ENCODE measurements at regions not wholly inside any gene's neighbourhood (a gene's known extent, or its start where the extent isn't known, plus 50 kb on each side); places are given as distances from the start of the nearest gene placed in this dataset.

DNA sequence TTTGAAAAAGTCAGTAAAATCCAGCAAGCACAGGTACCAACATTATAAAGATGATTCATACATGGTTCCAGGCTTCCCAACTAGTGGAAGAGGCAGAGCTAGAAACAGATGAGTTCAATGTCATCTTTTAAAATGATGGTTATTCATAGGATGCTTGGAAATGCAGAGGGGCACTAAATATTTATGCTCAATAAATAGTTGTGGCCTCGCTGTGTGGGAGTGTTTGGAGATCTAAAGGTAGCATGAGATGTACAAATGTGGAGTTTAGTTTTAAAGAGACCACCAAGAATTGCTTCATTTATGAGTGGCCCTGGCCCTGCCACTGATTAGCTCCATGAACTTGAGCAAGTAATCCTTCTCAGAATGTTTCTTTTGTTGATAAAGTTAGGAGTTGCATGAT is 182.2 kb downstream of the ETS1 start (continued):
- TF ChIP-seq, protein P1, sequence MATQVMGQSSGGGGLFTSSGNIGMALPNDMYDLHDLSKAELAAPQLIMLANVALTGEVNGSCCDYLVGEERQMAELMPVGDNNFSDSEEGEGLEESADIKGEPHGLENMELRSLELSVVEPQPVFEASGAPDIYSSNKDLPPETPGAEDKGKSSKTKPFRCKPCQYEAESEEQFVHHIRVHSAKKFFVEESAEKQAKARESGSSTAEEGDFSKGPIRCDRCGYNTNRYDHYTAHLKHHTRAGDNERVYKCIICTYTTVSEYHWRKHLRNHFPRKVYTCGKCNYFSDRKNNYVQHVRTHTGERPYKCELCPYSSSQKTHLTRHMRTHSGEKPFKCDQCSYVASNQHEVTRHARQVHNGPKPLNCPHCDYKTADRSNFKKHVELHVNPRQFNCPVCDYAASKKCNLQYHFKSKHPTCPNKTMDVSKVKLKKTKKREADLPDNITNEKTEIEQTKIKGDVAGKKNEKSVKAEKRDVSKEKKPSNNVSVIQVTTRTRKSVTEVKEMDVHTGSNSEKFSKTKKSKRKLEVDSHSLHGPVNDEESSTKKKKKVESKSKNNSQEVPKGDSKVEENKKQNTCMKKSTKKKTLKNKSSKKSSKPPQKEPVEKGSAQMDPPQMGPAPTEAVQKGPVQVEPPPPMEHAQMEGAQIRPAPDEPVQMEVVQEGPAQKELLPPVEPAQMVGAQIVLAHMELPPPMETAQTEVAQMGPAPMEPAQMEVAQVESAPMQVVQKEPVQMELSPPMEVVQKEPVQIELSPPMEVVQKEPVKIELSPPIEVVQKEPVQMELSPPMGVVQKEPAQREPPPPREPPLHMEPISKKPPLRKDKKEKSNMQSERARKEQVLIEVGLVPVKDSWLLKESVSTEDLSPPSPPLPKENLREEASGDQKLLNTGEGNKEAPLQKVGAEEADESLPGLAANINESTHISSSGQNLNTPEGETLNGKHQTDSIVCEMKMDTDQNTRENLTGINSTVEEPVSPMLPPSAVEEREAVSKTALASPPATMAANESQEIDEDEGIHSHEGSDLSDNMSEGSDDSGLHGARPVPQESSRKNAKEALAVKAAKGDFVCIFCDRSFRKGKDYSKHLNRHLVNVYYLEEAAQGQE (IDR thresholded peaks at IDR 0.05) = no peak
- TF ChIP-seq EP300 (IDR thresholded peaks at IDR 0.05) (no peak), KDM1A (IDR thresholded peaks at IDR 0.05; ENCODE audit: low read depth) (no peak), PHF8 (IDR thresholded peaks at IDR 0.05; ENCODE audit: borderline replicate concordance, low read depth) (no peak)

DNA sequence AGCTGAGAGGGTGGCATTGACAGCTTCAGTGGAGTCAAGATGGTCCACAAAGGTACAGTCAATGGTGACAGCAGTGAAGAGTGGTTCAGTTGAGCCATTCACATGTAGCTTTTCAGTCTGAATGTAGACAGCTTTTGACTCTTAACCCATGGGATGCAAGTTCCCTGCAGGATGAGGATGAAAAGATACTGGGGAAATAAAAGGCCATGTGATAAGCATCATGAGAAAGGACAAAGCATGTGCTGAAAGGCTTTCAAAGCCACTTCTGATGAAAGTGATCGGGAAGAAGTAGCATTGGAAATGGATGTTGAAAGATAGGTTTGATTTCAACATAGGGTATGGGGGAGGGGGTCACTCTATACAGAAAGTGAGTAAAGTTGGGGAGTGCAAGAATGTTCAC is 182.9 kb downstream of the ETS1 start:
- no peak for DNase-seq (ENCODE audit: low read depth in 1 of 2, low spot score in 1 of 2)
- Histone ChIP-seq H3K4me3 (no peak overlapping the region), H3K4me1 (no peaks in the 10 kb centered on the region), H3K9me3 (no peaks in the 10 kb centered on the region), H3K4me2 (no peak overlapping the region), H3K27ac (no peak overlapping the region)
- ChIA-PET CTCF (interaction anchor here (1.5 kb wide), 1 partner anchor 11 kb away, joined by 3 read pairs; no protein-coding TSS in a partner anchor), POLR2A (no interaction called here)
- TF ChIP-seq HOXA7 (CRISPR knock-in tag; IDR thresholded peaks at IDR 0.05) (no peak), JUNB (IDR thresholded peaks at IDR 0.05) (no peak), ESRRA (IDR thresholded peaks at IDR 0.05; ENCODE audit: borderline replicate concordance, low read length) (no peak), MAFK (IDR thresholded peaks at IDR 0.05; ENCODE audit: partially characterized antibody) (no peak), GATA3 (IDR thresholded peaks at IDR 0.05; ENCODE audit: borderline replicate concordance) (no peak), POLR2A (IDR thresholded peaks at IDR 0.05; ENCODE audit: low read length) (no peak), HOXB5 (CRISPR knock-in tag; IDR thresholded peaks at IDR 0.05) (no peak)
- TF ChIP-seq, protein P2, sequence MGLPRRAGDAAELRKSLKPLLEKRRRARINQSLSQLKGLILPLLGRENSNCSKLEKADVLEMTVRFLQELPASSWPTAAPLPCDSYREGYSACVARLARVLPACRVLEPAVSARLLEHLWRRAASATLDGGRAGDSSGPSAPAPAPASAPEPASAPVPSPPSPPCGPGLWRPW (IDR thresholded peaks at IDR 0.05) = no peak
- TF ChIP-seq, protein P3, sequence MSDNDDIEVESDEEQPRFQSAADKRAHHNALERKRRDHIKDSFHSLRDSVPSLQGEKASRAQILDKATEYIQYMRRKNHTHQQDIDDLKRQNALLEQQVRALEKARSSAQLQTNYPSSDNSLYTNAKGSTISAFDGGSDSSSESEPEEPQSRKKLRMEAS (IDR thresholded peaks at IDR 0.05) = no peak
- ATAC-seq = no peak
- FAIRE-seq = no peak
- 46% methylated on average over 1 of the region's 1 CpG for WGBS (ENCODE audit: missing lambda C conversion rate)

DNA sequence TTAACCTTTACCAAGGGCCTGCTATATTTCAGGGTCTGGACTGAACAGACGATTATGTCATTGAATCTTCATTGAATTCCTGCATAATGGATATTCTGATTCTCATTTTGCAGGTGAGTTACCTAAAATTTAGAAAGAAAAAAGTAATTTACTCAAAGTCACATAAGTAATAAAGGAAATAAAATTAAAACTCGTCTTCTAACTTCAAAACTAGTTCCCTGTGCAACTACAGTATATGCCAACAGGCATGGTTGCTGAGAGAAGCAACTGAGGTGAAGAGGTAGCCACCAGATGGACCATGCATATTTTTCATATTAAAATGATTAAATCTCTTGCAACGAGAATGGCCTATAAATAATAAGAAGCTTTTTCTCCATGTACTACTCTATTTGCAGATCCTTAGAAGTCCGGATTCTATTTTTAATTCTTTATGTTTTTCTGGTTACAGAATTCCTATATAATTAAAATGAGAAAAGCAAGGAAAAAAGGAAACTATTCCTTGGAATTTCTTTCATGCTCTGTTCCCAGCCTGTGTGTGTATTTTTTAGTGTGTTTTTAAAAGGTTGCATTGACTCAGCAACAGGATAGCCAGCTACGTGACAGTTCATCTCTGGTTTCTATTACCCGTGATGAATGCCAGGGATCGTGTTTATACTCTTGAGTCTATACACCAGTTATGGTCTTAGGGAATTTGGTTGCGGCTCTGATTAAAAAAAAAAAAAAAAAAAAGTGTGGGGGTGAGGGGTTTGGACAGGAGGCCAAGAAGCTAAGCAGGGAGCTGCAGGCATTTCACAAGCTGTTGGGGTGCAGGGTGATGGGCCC is 186.8 kb downstream of the ETS1 start:
- FAIRE-seq = no peak
- Histone ChIP-seq H3K9me3 (no peaks in the 10 kb centered on the region), H3K27ac (no peak overlapping the region), H3K4me1 (no peaks in the 10 kb centered on the region), H3K4me2 (no peak overlapping the region), H3K4me3 (no peak overlapping the region)
- POLR2A ChIA-PET = interaction anchor here (0.6 kb wide), 1 partner anchor 505 kb away, joined by 4 read pairs; no protein-coding TSS in a partner anchor
- 76% methylated on average over 8 of the region's 8 CpGs for WGBS (ENCODE audit: missing lambda C conversion rate)
- ATAC-seq = no peak
- no peak for DNase-seq (ENCODE audit: low read depth in 1 of 2, low spot score in 1 of 2)
- CTCF ChIA-PET = interaction anchor here (0.9 kb wide), 1 partner anchor 231 kb away, joined by 3 read pairs; no protein-coding TSS in a partner anchor
- TF ChIP-seq HEYL (CRISPR knock-in tag; IDR thresholded peaks at IDR 0.05) (no peak), HOXB13 (CRISPR knock-in tag; IDR thresholded peaks at IDR 0.05; ENCODE audit: low read depth) (no peak), BHLHE40 (IDR thresholded peaks at IDR 0.05; ENCODE audit: low read depth, low read length) (no peak), GATA3 (IDR thresholded peaks at IDR 0.05; ENCODE audit: borderline replicate concordance) (no peak), KDM1A (IDR thresholded peaks at IDR 0.05; ENCODE audit: low read depth) (no peak), RNF2 (IDR thresholded peaks at IDR 0.05; ENCODE audit: borderline replicate concordance, low read depth) (no peak), JUN (IDR thresholded peaks at IDR 0.05) (no peak), NR3C1 (IDR thresholded peaks at IDR 0.05) (no peak)
- TF ChIP-seq, protein P4, sequence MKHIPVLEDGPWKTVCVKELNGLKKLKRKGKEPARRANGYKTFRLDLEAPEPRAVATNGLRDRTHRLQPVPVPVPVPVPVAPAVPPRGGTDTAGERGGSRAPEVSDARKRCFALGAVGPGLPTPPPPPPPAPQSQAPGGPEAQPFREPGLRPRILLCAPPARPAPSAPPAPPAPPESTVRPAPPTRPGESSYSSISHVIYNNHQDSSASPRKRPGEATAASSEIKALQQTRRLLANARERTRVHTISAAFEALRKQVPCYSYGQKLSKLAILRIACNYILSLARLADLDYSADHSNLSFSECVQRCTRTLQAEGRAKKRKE (CRISPR knock-in tag; IDR thresholded peaks at IDR 0.05; ENCODE audit: low read depth) = no peak
- TF ChIP-seq, protein P5, sequence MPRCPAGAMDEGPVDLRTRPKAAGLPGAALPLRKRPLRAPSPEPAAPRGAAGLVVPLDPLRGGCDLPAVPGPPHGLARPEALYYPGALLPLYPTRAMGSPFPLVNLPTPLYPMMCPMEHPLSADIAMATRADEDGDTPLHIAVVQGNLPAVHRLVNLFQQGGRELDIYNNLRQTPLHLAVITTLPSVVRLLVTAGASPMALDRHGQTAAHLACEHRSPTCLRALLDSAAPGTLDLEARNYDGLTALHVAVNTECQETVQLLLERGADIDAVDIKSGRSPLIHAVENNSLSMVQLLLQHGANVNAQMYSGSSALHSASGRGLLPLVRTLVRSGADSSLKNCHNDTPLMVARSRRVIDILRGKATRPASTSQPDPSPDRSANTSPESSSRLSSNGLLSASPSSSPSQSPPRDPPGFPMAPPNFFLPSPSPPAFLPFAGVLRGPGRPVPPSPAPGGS (IDR thresholded peaks at IDR 0.05) = no peak
- TF ChIP-seq, protein P6, sequence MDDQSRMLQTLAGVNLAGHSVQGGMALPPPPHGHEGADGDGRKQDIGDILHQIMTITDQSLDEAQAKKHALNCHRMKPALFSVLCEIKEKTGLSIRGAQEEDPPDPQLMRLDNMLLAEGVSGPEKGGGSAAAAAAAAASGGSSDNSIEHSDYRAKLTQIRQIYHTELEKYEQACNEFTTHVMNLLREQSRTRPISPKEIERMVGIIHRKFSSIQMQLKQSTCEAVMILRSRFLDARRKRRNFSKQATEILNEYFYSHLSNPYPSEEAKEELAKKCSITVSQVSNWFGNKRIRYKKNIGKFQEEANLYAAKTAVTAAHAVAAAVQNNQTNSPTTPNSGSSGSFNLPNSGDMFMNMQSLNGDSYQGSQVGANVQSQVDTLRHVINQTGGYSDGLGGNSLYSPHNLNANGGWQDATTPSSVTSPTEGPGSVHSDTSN (IDR thresholded peaks at IDR 0.05) = no peak
